NT2/D1 (cell line): ENCODE measurements at regions not wholly inside any gene's neighbourhood (a gene's known extent, or its start where the extent isn't known, plus 50 kb on each side); places are given as distances from the start of the nearest gene placed in this dataset.
A peak's percentile ranks its signal among the peaks of the same experiment; 100 is the strongest.

Experiments used
- DNase-seq: peaks from one replicate; pipeline ENCODE4 v3.0.0-alpha.2; 2011; ENCODE audit warnings: low read depth, low spot score
- H3K27me3 ChIP-seq: 2 replicates; pipeline ENCODE4 v1.6.0; 2011; ENCODE audit warnings: mild to moderate bottlenecking; ENCODE audit not compliant: insufficient read length, insufficient read depth
- H3K36me3 ChIP-seq: 2 replicates; pipeline ENCODE4 v1.6.1; 2011; ENCODE audit warnings: mild to moderate bottlenecking, low read length, mixed read lengths; ENCODE audit not compliant: insufficient read depth, insufficient read length
- H3K4me1 ChIP-seq: 2 replicates; pipeline ENCODE4 v1.5.1; 2011; ENCODE audit not compliant: insufficient read depth, insufficient read length
- H3K4me3 ChIP-seq: 2 replicates; pipeline ENCODE4 v1.5.1; 2011; ENCODE audit warnings: low read depth; ENCODE audit not compliant: insufficient read length
- H3K9ac ChIP-seq: 2 replicates; pipeline ENCODE4 v1.6.0; 2011; ENCODE audit warnings: low read depth; ENCODE audit not compliant: insufficient read length
- H3K9me3 ChIP-seq: 2 replicates; pipeline ENCODE4 v1.5.1; 2011; ENCODE audit warnings: mild to moderate bottlenecking, low read length; ENCODE audit not compliant: insufficient read depth
- SUZ12 ChIP-seq: IDR thresholded peaks from 2 replicates; pipeline ENCODE4 v1.6.1; 2011; ENCODE audit not compliant: insufficient read length, insufficient read depth; ENCODE audit errors: extremely low read depth
- YY1 ChIP-seq: IDR thresholded peaks from 2 replicates; pipeline ENCODE4 v1.6.1; 2011; ENCODE audit not compliant: insufficient read length, insufficient read depth
- ZNF274 ChIP-seq: IDR thresholded peaks from 2 replicates; pipeline ENCODE4 v1.6.1; 2011; ENCODE audit warnings: mild to moderate bottlenecking, low read depth, low read length

DNA sequence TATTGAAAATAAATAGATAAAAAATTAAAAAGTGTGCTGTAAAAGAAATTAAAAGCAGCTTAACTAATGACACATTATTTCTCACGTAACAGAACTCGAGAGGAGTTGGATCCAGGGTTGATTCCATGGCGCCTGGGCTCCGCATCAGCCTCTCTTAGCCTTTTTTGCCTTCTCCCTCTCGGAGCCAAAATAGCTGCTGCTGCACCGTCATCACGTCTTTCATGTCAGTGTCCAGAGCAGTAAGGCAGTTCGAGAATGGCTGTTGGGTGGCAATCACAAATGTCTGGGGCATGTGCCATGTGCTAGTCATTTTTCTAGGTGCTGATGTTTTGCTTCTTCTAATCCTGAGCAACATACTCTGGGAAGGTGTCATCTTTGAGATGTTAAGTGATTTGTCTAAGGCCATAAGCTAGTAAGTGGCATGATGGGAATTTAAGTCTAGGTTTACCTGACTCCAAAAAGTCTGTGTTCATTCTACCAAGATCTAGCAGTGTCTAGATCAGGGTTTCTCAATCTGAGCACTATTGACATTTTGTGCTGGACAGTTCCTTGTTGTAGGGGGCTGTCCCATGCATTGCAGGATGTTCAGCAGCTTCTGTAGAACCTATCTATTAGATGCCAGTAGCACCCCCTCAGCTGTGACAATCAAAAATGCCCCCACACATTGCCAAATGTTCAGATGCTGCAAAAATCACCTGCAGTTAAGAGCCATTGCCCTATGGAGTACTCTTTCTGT is 280.4 kb downstream of the HAPSTR1 start:
- Histone ChIP-seq H3K27me3 (no peaks in the 10 kb centered on the region), H3K4me1 (no peaks in the 10 kb centered on the region), H3K9ac (no peak overlapping the region), H3K9me3 (no peaks in the 10 kb centered on the region), H3K36me3 (no peaks in the 10 kb centered on the region), H3K4me3 (no peak overlapping the region)
- DNase-seq: no peak
- TF ChIP-seq ZNF274: no peak
- no peak for TF ChIP-seq YY1

DNA sequence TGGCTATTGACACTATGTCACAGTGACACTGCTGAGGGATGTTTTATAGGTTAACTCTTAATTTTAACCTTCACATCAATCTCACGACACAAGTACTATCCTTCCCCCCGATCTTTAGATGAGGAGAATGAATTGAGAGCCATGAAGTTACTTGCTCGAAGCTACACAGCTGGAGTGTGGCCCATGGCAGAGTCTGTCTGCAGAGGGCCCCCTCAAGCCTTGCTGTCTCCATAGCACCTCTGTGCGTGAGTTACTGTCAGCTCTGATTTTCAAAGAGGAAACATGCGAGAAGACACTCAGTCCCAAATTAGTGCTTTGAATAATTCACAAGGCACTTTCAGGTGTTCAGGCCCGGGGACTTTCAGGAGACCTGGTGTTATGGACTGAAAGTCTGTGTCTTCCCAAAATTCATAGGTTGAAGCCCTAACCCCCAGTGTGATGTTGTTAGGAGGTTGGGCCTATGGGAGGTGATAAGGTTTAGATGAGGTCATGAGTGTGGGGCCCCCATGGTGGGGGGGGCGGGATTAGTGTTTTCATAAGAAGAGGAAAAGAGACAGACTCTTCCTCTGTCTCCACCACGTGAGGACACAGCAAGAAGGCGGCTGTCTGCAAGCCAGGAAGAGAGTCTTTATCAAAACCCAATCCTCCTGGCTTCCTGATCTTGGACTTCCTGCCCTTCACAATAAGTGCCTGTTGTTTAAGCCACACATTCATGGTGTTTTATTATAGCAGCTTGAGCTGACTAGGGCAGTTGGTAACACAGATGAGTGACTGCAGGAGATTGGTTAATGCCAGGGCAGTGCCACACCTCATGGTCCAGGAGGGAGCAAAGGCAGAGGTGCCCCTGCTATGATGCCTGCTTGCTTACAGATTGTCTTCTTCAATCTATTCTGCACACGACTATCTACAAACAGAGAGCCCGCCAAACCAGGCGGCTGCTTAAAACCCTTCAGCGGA is 281.8 kb downstream of the HAPSTR1 start:
- no peak overlapping the region for H3K4me3 ChIP-seq
- TF ChIP-seq ZNF274: no peak
- TF ChIP-seq SUZ12: no peak
- TF ChIP-seq YY1: no peak
- H3K9ac ChIP-seq: no peak overlapping the region
- no peaks in the 10 kb centered on the region for H3K9me3 ChIP-seq
- H3K27me3 ChIP-seq: no peaks in the 10 kb centered on the region
- H3K4me1 ChIP-seq: no peaks in the 10 kb centered on the region
- peak; percentile 28 for DNase-seq
- no peaks in the 10 kb centered on the region for H3K36me3 ChIP-seq

DNA sequence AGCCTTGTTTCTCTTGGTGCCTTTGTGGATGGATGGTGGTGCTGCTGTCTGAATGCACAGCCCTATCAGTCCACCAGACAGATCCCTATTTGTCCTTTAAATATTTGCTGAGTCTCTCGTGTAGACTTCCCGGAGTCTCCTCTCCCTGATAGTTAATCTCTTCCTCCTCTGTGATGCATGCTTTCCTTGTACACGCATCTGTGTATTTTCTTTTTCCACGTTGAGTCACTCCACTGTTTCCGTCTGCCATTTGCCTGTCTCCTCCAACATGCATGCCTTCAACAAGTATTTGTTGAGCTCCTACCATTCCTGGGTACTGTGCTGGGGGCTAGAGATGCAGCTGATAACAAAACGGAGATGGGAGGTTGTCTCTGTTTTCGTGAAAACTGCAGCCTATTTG is 282.6 kb downstream of the HAPSTR1 start:
- no peaks in the 10 kb centered on the region for H3K9me3 ChIP-seq
- H3K9ac ChIP-seq: no peak overlapping the region
- H3K4me3 ChIP-seq: no peak overlapping the region
- no peak for DNase-seq
- H3K27me3 ChIP-seq: no peaks in the 10 kb centered on the region
- no peaks in the 10 kb centered on the region for H3K36me3 ChIP-seq
- TF ChIP-seq YY1: no peak
- no peak for TF ChIP-seq ZNF274
- no peak for TF ChIP-seq SUZ12
- H3K4me1 ChIP-seq: no peaks in the 10 kb centered on the region

DNA sequence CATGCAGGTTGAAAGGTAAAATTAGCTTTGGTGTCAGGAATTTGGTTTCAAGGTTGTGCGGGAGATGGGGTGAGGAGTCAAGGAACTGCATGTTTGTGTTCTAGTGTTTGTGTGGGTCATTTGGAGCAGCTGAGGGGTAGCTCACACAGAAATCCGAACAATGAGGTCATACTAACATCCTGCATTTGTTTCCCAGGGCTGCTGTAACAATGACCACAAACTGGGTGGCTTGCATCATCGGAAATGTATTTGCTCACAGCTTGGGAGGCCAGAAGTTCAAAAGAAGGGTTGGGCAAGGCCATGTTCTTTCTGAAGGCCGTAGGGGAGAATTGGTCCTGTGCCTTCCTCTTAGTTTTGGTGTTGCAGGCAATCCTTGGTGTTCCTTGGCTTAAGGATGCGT is 287.4 kb downstream of the HAPSTR1 start:
- Histone ChIP-seq H3K4me3 (no peak overlapping the region), H3K9me3 (no peaks in the 10 kb centered on the region), H3K27me3 (no peaks in the 10 kb centered on the region), H3K4me1 (no peaks in the 10 kb centered on the region), H3K9ac (no peak overlapping the region), H3K36me3 (no peaks in the 10 kb centered on the region)
- no peak for DNase-seq
- TF ChIP-seq SUZ12 (no peak), ZNF274 (no peak), YY1 (no peak)

DNA sequence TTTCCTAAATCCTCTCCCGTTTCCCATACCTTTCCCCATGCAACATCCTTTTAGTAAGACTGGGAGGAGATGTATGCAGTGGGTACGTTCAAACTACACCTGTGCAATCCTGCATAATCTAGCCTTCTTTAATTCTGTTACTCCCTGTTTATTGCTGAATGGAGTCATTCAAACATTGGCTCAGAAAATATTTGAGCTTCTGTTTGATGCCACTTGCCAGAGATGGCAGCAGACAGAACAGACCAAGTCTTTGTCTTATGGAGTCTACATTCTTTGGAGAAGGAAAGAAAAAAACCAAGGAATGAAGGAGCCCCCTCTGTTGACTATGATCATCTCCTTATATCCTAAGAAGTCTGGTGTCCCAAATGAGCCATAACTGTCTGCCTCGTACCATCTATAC is 288.8 kb downstream of the HAPSTR1 start:
- H3K9me3 ChIP-seq: no peaks in the 10 kb centered on the region
- H3K27me3 ChIP-seq: no peaks in the 10 kb centered on the region
- no peaks in the 10 kb centered on the region for H3K36me3 ChIP-seq
- TF ChIP-seq ZNF274: no peak
- no peak for DNase-seq
- no peaks in the 10 kb centered on the region for H3K4me1 ChIP-seq
- H3K4me3 ChIP-seq: no peak overlapping the region
- H3K9ac ChIP-seq: no peak overlapping the region

DNA sequence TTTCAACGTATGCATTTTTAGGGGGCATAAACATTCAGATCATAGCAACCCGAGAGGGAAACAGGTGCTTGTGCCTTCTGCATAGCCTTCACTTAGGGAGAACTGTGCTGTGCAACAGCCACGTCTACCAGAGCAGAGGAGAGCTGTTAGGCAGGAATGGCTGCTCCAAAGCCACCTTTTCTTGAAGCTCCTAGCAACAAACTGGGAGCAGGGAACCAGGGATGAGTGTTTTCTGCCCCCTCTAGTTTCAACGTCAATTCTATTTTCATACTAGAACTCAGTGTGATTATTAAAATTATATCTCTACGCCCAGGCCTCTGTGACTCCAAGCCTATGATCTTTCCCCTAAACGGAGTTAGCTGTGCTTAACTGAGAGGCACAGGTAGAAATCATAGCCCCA is 290.0 kb downstream of the HAPSTR1 start:
- no peaks in the 10 kb centered on the region; the same call in 1 of the 2 replicates for H3K9me3 ChIP-seq
- TF ChIP-seq YY1: no peak
- no peak for TF ChIP-seq ZNF274
- no peaks in the 10 kb centered on the region for H3K27me3 ChIP-seq
- no peaks in the 10 kb centered on the region for H3K4me1 ChIP-seq
- H3K4me3 ChIP-seq: no peak overlapping the region
- H3K36me3 ChIP-seq: no peaks in the 10 kb centered on the region
- DNase-seq: no peak
- no peak overlapping the region for H3K9ac ChIP-seq

DNA sequence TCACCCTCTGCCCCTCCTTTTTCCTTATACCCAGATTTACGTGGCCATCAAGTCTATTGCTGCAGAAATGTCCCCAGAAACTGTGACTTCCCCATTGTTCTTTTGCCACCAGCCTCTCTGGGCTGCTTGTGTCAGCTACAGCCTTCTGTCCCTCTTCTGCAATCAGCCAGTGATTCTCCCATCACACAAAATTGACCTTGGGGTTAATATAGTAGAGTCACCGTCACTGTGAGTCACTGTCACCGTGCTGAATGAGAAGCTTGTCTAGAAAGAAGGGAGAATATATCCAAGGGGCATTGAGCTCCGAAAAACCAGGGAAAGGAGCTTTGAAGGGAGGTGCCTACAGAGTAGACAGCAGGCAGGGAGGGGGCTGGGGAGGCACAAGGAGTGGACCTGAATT is 290.5 kb downstream of the HAPSTR1 start:
- Histone ChIP-seq H3K36me3 (no peaks in the 10 kb centered on the region), H3K27me3 (no peaks in the 10 kb centered on the region), H3K4me1 (no peaks in the 10 kb centered on the region), H3K9me3 (no peaks in the 10 kb centered on the region; the same call in 1 of the 2 replicates), H3K4me3 (no peak overlapping the region), H3K9ac (no peak overlapping the region)
- no peak for DNase-seq
- TF ChIP-seq ZNF274 (no peak), YY1 (no peak)
